ENCODE measurements at regions not wholly inside any gene's neighbourhood (a gene's known extent, or its start where the extent isn't known, plus 50 kb on each side); places are given as distances from the start of the nearest gene placed in this dataset.
A peak's percentile ranks its signal among the peaks of the same experiment; 100 is the strongest.

GRCh38 chr5:118603278-118603677 lies 385.1 kb downstream of the DTWD2 start:
- H3K36me3 ChIP-seq (ENCODE audit: control insufficient read depth, insufficient read depth, low read length): no peaks in the 10 kb centered on the region
- no peak for TF ChIP-seq CTCF (IDR thresholded peaks at IDR 0.05; ENCODE audit: insufficient read depth, low read length, poor library complexity, severe bottlenecking)
- H3K27me3 ChIP-seq (ENCODE audit: control insufficient read depth, insufficient read depth, low read length): no peaks in the 10 kb centered on the region
- no peak overlapping the region for H3K4me3 ChIP-seq (ENCODE audit: low read depth, low read length)
- DNase-seq (ENCODE audit: low read depth): no peak

GRCh38 chr5:118598311-118598710 lies 390.0 kb downstream of the DTWD2 start:
- TF ChIP-seq CTCF (IDR thresholded peaks at IDR 0.05; ENCODE audit: insufficient read depth, low read length, poor library complexity, severe bottlenecking): no peak
- Histone ChIP-seq H3K4me3 (ENCODE audit: low read depth, low read length) (no peak overlapping the region), H3K27me3 (ENCODE audit: control insufficient read depth, insufficient read depth, low read length) (no peaks in the 10 kb centered on the region), H3K36me3 (ENCODE audit: control insufficient read depth, insufficient read depth, low read length) (no peaks in the 10 kb centered on the region)
- no peak for DNase-seq (ENCODE audit: low read depth)

- TF ChIP-seq CTCF (IDR thresholded peaks at IDR 0.05; ENCODE audit: insufficient read depth, low read length, poor library complexity, severe bottlenecking): no peak
- Histone ChIP-seq H3K36me3 (ENCODE audit: control insufficient read depth, insufficient read depth, low read length) (no peaks in the 10 kb centered on the region), H3K27me3 (ENCODE audit: control insufficient read depth, insufficient read depth, low read length) (no peaks in the 10 kb centered on the region), H3K4me3 (ENCODE audit: low read depth, low read length) (no peak overlapping the region)
- no peak for DNase-seq (ENCODE audit: low read depth)
Observed at GRCh38 chr5:118597543-118597942, 390.8 kb downstream of the DTWD2 start.

GRCh38 chr5:118596255-118596654 lies 392.1 kb downstream of the DTWD2 start:
- TF ChIP-seq CTCF (IDR thresholded peaks at IDR 0.05; ENCODE audit: insufficient read depth, low read length, poor library complexity, severe bottlenecking): no peak
- H3K4me3 ChIP-seq (ENCODE audit: low read depth, low read length): no peak overlapping the region
- no peaks in the 10 kb centered on the region for H3K27me3 ChIP-seq (ENCODE audit: control insufficient read depth, insufficient read depth, low read length)
- no peaks in the 10 kb centered on the region for H3K36me3 ChIP-seq (ENCODE audit: control insufficient read depth, insufficient read depth, low read length)
- DNase-seq (ENCODE audit: low read depth): no peak

- Histone ChIP-seq H3K36me3 (ENCODE audit: control insufficient read depth, insufficient read depth, low read length) (no peaks in the 10 kb centered on the region), H3K27me3 (ENCODE audit: control insufficient read depth, insufficient read depth, low read length) (no peaks in the 10 kb centered on the region), H3K4me3 (ENCODE audit: low read depth, low read length) (no peak overlapping the region)
- DNase-seq (ENCODE audit: low read depth): no peak
- peak; percentile 30 for TF ChIP-seq CTCF (IDR thresholded peaks at IDR 0.05; ENCODE audit: insufficient read depth, low read length, poor library complexity, severe bottlenecking)
Observed at GRCh38 chr5:118593003-118593328, 395.4 kb downstream of the DTWD2 start.

- no peaks in the 10 kb centered on the region for H3K27me3 ChIP-seq (ENCODE audit: control insufficient read depth, insufficient read depth, low read length)
- no peak overlapping the region for H3K4me3 ChIP-seq (ENCODE audit: low read depth, low read length)
- no peak for DNase-seq (ENCODE audit: low read depth)
- TF ChIP-seq CTCF (IDR thresholded peaks at IDR 0.05; ENCODE audit: insufficient read depth, low read length, poor library complexity, severe bottlenecking): no peak
- no peaks in the 10 kb centered on the region for H3K36me3 ChIP-seq (ENCODE audit: control insufficient read depth, insufficient read depth, low read length)
Observed at GRCh38 chr5:118592229-118593002, 395.9 kb downstream of the DTWD2 start.

Data from kidney epithelial cell (primary cell).